ENCODE measurements at regions not wholly inside any gene's neighbourhood (a gene's known extent, or its start where the extent isn't known, plus 50 kb on each side); places are given as distances from the start of the nearest gene placed in this dataset.

DNA sequence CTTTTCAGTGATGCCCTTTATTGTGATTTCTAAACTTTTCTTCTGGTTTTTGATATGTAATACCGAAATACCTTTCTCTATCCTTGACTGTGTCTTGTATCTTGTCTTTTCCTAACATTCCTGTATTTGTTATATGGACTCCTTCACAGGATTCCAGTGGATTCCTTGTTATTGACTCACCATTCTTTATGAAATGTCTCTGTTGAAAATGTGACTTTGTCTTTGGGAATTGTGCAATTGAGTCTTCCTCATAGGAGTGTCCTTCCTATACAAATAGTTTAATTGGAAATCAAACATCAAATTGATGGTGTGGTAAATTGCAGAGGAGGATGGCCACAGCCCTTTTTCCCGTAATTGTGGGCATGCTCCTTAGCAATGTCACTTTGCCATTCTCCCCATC is 296.6 kb upstream of the KITLG start:
- H3K27ac ChIP-seq = no peak overlapping the region
- TF ChIP-seq EZH2 (IDR thresholded peaks at IDR 0.05) = no peak
- no peak for TF ChIP-seq FOXP2 (optimal IDR thresholded peaks at IDR 0.05; ENCODE audit: control extremely low read depth, extremely low read length, insufficient read depth)
- no peak overlapping the region for H3K4me3 ChIP-seq
- DNase-seq (ENCODE audit: low read depth, low spot score) = no peak
- H3K9ac ChIP-seq (ENCODE audit: insufficient read length) = no peak overlapping the region
- no peaks in the 10 kb centered on the region for H3K36me3 ChIP-seq (ENCODE audit: insufficient read depth, low read length)
- no peaks in the 10 kb centered on the region for H3K9me3 ChIP-seq (ENCODE audit: low read depth, low read length)

DNA sequence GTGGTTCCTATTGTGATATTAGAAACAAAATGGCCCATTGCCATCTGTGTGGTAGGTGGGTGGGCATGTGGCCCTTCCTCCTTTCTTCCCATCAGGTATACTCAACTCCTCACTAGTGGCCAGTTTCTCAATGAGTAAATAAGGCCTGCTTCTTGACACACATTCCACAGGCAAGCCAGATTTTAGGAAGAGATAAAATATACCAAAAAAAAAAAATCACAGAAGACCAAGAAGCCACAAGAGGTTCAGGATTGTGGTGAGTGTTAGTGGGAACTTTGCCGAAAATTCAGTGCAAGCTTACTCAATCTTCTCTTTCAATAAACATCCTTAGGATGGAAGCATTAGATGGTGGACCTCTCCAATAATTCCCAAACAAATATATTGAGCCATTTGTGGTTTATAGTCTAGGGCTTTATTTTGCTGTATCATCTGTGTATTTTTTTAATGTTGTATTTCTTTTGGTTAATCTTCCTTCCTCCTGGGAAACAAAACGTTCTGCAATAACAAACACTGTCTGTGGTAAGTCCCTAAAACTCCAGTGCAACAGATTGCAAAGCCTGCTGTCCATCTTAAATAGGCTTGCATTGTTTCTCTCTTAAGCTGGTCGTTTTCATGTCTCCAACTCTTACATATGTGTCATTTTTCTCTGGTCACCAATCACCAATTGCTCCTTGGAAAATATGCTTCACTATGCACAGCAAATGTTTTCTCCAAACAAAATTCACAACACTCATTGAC is 289.9 kb upstream of the KITLG start:
- no peak overlapping the region for H3K9ac ChIP-seq (ENCODE audit: insufficient read length)
- no peak overlapping the region for H3K27ac ChIP-seq
- no peaks in the 10 kb centered on the region for H3K36me3 ChIP-seq (ENCODE audit: insufficient read depth, low read length)
- no peak overlapping the region for H3K4me3 ChIP-seq
- no peak for TF ChIP-seq EZH2 (IDR thresholded peaks at IDR 0.05)
- no peak for TF ChIP-seq FOXP2 (optimal IDR thresholded peaks at IDR 0.05; ENCODE audit: control extremely low read depth, extremely low read length, insufficient read depth)
- TF ChIP-seq POLR2AphosphoS5 (IDR thresholded peaks at IDR 0.05; ENCODE audit: borderline replicate concordance, low read depth, low read length) = no peak
- DNase-seq (ENCODE audit: low read depth, low spot score) = no peak
- no peaks in the 10 kb centered on the region for H3K9me3 ChIP-seq (ENCODE audit: low read depth, low read length)

DNA sequence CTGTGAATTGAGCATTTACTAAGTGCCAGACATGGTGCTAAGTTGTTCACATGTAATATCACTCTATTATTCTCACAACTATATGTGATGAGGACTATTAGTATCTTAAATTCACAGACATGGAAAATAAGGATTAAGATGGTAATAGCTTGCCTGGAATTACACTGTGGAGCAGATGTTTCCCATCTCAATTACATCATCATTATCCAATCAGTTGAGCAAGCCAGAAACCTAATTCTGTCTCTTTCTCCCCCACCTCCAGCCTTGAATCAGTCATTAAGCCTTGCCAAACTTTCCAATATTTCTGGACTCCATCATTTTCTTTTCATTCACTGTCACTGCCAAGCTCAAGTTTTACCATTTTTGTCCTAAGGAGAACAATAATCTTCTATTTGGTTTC is 287.8 kb upstream of the KITLG start:
- Histone ChIP-seq H3K9me3 (ENCODE audit: low read depth, low read length) (no peaks in the 10 kb centered on the region), H3K27ac (no peak overlapping the region), H3K4me3 (no peak overlapping the region), H3K9ac (ENCODE audit: insufficient read length) (no peak overlapping the region), H3K36me3 (ENCODE audit: insufficient read depth, low read length) (no peaks in the 10 kb centered on the region)
- TF ChIP-seq FOXP2 (optimal IDR thresholded peaks at IDR 0.05; ENCODE audit: control extremely low read depth, extremely low read length, insufficient read depth) (no peak), EZH2 (IDR thresholded peaks at IDR 0.05) (no peak), POLR2AphosphoS5 (IDR thresholded peaks at IDR 0.05; ENCODE audit: borderline replicate concordance, low read depth, low read length) (no peak)
- DNase-seq (ENCODE audit: low read depth, low spot score) = no peak

DNA sequence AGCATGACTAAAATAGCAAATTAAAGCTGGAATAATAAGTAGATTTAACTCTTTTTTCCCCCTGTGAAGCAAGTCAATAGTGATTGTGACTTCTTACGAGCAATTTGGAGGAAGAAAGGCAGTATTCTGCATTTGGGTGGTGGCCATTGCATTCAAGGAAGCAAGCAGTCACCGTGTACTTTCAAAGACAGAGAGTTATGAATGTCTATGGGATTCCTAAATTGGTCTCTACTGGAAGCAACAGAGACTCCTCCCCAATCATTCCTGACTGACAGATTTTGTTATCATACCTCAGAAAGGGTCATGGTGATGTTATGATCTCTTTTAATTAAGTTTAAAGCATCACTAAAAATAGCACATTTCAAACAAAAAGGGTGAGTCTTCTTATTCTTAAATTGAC is 287.2 kb upstream of the KITLG start:
- no peaks in the 10 kb centered on the region for H3K36me3 ChIP-seq (ENCODE audit: insufficient read depth, low read length)
- H3K9me3 ChIP-seq (ENCODE audit: low read depth, low read length) = no peaks in the 10 kb centered on the region
- no peak overlapping the region for H3K9ac ChIP-seq (ENCODE audit: insufficient read length)
- DNase-seq (ENCODE audit: low read depth, low spot score) = no peak
- TF ChIP-seq POLR2AphosphoS5 (IDR thresholded peaks at IDR 0.05; ENCODE audit: borderline replicate concordance, low read depth, low read length) (no peak), FOXP2 (optimal IDR thresholded peaks at IDR 0.05; ENCODE audit: control extremely low read depth, extremely low read length, insufficient read depth) (no peak), EZH2 (IDR thresholded peaks at IDR 0.05) (no peak)
- no peak overlapping the region for H3K27ac ChIP-seq
- no peak overlapping the region for H3K4me3 ChIP-seq

- no peak overlapping the region for H3K9ac ChIP-seq (ENCODE audit: insufficient read length)
- no peaks in the 10 kb centered on the region for H3K36me3 ChIP-seq (ENCODE audit: insufficient read depth, low read length)
- H3K4me3 ChIP-seq = no peak overlapping the region
- no peak for DNase-seq (ENCODE audit: low read depth, low spot score)
- no peak overlapping the region for H3K27ac ChIP-seq
- H3K9me3 ChIP-seq (ENCODE audit: low read depth, low read length) = no peaks in the 10 kb centered on the region
- TF ChIP-seq POLR2AphosphoS5 (IDR thresholded peaks at IDR 0.05; ENCODE audit: borderline replicate concordance, low read depth, low read length) = no peak
- no peak for TF ChIP-seq EZH2 (IDR thresholded peaks at IDR 0.05)
- no peak for TF ChIP-seq FOXP2 (optimal IDR thresholded peaks at IDR 0.05; ENCODE audit: control extremely low read depth, extremely low read length, insufficient read depth)
Measured at GRCh38 chr12:88866881-88867280, 286.6 kb upstream of the KITLG start.

- no peak overlapping the region for H3K27ac ChIP-seq
- no peaks in the 10 kb centered on the region for H3K36me3 ChIP-seq (ENCODE audit: insufficient read depth, low read length)
- H3K9me3 ChIP-seq (ENCODE audit: low read depth, low read length) = no peaks in the 10 kb centered on the region
- H3K4me3 ChIP-seq = no peak overlapping the region
- no peak for TF ChIP-seq FOXP2 (optimal IDR thresholded peaks at IDR 0.05; ENCODE audit: control extremely low read depth, extremely low read length, insufficient read depth)
- no peak for TF ChIP-seq EZH2 (IDR thresholded peaks at IDR 0.05)
- no peak for TF ChIP-seq POLR2AphosphoS5 (IDR thresholded peaks at IDR 0.05; ENCODE audit: borderline replicate concordance, low read depth, low read length)
- no peak overlapping the region for H3K9ac ChIP-seq (ENCODE audit: insufficient read length)
- no peak for DNase-seq (ENCODE audit: low read depth, low spot score)
Measured at GRCh38 chr12:88865537-88865936, 285.3 kb upstream of the KITLG start.

GRCh38 chr12:88860851-88861250 is 280.6 kb upstream of the KITLG start:
- no peak overlapping the region for H3K9ac ChIP-seq (ENCODE audit: insufficient read length)
- no peak overlapping the region for H3K27ac ChIP-seq
- DNase-seq (ENCODE audit: low read depth, low spot score) = no peak
- H3K9me3 ChIP-seq (ENCODE audit: low read depth, low read length) = no peaks in the 10 kb centered on the region
- H3K36me3 ChIP-seq (ENCODE audit: insufficient read depth, low read length) = no peaks in the 10 kb centered on the region
- H3K4me3 ChIP-seq = no peak overlapping the region
- TF ChIP-seq FOXP2 (optimal IDR thresholded peaks at IDR 0.05; ENCODE audit: control extremely low read depth, extremely low read length, insufficient read depth) = no peak
- no peak for TF ChIP-seq POLR2AphosphoS5 (IDR thresholded peaks at IDR 0.05; ENCODE audit: borderline replicate concordance, low read depth, low read length)
- TF ChIP-seq EZH2 (IDR thresholded peaks at IDR 0.05) = no peak

GRCh38 chr12:88856201-88856600 is 275.9 kb upstream of the KITLG start:
- TF ChIP-seq POLR2AphosphoS5 (IDR thresholded peaks at IDR 0.05; ENCODE audit: borderline replicate concordance, low read depth, low read length) (no peak), FOXP2 (optimal IDR thresholded peaks at IDR 0.05; ENCODE audit: control extremely low read depth, extremely low read length, insufficient read depth) (no peak), EZH2 (IDR thresholded peaks at IDR 0.05) (no peak)
- no peak overlapping the region for H3K9ac ChIP-seq (ENCODE audit: insufficient read length)
- no peak overlapping the region for H3K4me3 ChIP-seq
- H3K9me3 ChIP-seq (ENCODE audit: low read depth, low read length) = no peaks in the 10 kb centered on the region
- H3K36me3 ChIP-seq (ENCODE audit: insufficient read depth, low read length) = no peaks in the 10 kb centered on the region
- no peak for DNase-seq (ENCODE audit: low read depth, low spot score)
- no peak overlapping the region for H3K27ac ChIP-seq

DNA sequence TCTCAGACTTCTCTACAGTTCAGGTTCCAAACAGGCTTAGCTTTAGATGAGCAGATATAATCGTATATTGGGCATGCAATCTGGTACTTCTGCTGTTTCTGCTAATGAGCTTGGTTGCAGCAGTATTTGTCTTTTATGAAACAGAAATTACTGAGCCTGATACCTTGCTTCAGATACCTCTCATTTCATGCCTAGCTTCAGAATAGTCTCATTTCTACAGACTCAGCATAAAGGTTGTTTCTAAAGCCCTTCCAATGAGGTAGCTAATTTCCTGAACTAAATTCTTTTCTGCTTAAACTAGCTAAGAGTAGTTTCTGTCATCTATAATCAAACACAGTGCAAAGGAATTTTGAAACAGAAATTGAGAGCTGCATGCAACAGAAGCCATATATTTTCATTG is 275.0 kb upstream of the KITLG start:
- no peaks in the 10 kb centered on the region for H3K9me3 ChIP-seq (ENCODE audit: low read depth, low read length)
- H3K4me3 ChIP-seq = no peak overlapping the region
- no peak for DNase-seq (ENCODE audit: low read depth, low spot score)
- H3K36me3 ChIP-seq (ENCODE audit: insufficient read depth, low read length) = no peaks in the 10 kb centered on the region
- H3K27ac ChIP-seq = no peak overlapping the region
- no peak for TF ChIP-seq FOXP2 (optimal IDR thresholded peaks at IDR 0.05; ENCODE audit: control extremely low read depth, extremely low read length, insufficient read depth)
- TF ChIP-seq EZH2 (IDR thresholded peaks at IDR 0.05) = no peak
- TF ChIP-seq POLR2AphosphoS5 (IDR thresholded peaks at IDR 0.05; ENCODE audit: borderline replicate concordance, low read depth, low read length) = no peak
- H3K9ac ChIP-seq (ENCODE audit: insufficient read length) = no peak overlapping the region

Measured in SK-N-MC (cell line).